DND-41 (cell line): ENCODE measurements at regions not wholly inside any gene's neighbourhood (a gene's known extent, or its start where the extent isn't known, plus 50 kb on each side); places are given as distances from the start of the nearest gene placed in this dataset.

Experiments
- ATAC-seq: fragments of 200-7000 bp; cut with Tn5 transposase; 3 replicates; pipeline ENCODE4 v1.9.1; 2021; ENCODE audit warnings: low read depth; ENCODE audit not compliant: insufficient read depth
- DNase-seq: peaks from one replicate; pipeline ENCODE4 v3.0.0-alpha.2; 2020
- H2AFZ ChIP-seq: 2 replicates; pipeline ENCODE4 v1.6.0; 2012; ENCODE audit warnings: low read depth, low read length
- H3K27ac ChIP-seq: 2 replicates; pipeline ENCODE4 v1.5.1; 2012; ENCODE audit warnings: low read length, inconsistent platforms
- H3K27me3 ChIP-seq: fragments of 200-600 bp; sonication (generic); 2 replicates; pipeline ENCODE4 v1.6.0; 2012; ENCODE audit warnings: low read length, mild to moderate bottlenecking, inconsistent platforms; ENCODE audit not compliant: insufficient read depth, poor library complexity
- H3K36me3 ChIP-seq: 2 replicates; pipeline ENCODE4 v1.5.1; 2012; ENCODE audit warnings: low read length, inconsistent platforms; ENCODE audit not compliant: insufficient read depth
- H3K4me1 ChIP-seq: 2 replicates; pipeline ENCODE4 v1.5.1; 2012; ENCODE audit warnings: mild to moderate bottlenecking, low read length; ENCODE audit not compliant: insufficient read depth
- H3K4me2 ChIP-seq: 2 replicates; pipeline ENCODE4 v1.6.0; 2012; ENCODE audit warnings: mild to moderate bottlenecking, moderate library complexity, low read length, inconsistent platforms; ENCODE audit not compliant: insufficient read depth
- H3K4me3 ChIP-seq, 2 experiments: fragments of 200-600 bp in 1 of 2; shearing (Covaris generic) in 1 of 2; 2 replicates each; pipeline ENCODE4 v1.5.1; 2012 to 2016; ENCODE audit warnings: inconsistent platforms in 2 of 2, low read length in 2 of 2, mild to moderate bottlenecking in 2 of 2, low read depth in 1 of 2, moderate library complexity in 1 of 2
- H3K79me2 ChIP-seq: 2 replicates; pipeline ENCODE4 v1.6.0; 2012; ENCODE audit warnings: low read length, inconsistent platforms; ENCODE audit not compliant: insufficient read depth
- H3K9ac ChIP-seq: 2 replicates; pipeline ENCODE4 v1.6.0; 2012; ENCODE audit warnings: low read depth, mild to moderate bottlenecking, inconsistent platforms, low read length, moderate library complexity
- H3K9me3 ChIP-seq: 2 replicates; pipeline ENCODE4 v1.5.1; 2012; ENCODE audit warnings: low read length, moderate library complexity, mild to moderate bottlenecking, inconsistent platforms; ENCODE audit not compliant: insufficient read depth, severe bottlenecking
- H4K20me1 ChIP-seq: 2 replicates; pipeline ENCODE4 v1.6.0; 2012; ENCODE audit warnings: low read length; ENCODE audit not compliant: insufficient read depth
- CTCF ChIP-seq: IDR thresholded peaks from 2 replicates; pipeline ENCODE4 v1.5.1; 2012; ENCODE audit warnings: borderline replicate concordance, low read length, moderate library complexity, mild to moderate bottlenecking; ENCODE audit not compliant: poor library complexity, severe bottlenecking; ENCODE audit errors: extremely low read depth
- EZH2 ChIP-seq: IDR thresholded peaks from 3 replicates; pipeline ENCODE4 v1.6.1; 2012; ENCODE audit warnings: borderline replicate concordance, low read depth, mild to moderate bottlenecking, moderate library complexity, low read length, inconsistent platforms; ENCODE audit not compliant: severe bottlenecking

- Histone ChIP-seq H3K27me3 (no peaks in the 10 kb centered on the region), H2AFZ (peak overlapping the region; percentile 61), H3K79me2 (no peaks in the 10 kb centered on the region), H3K4me3 (peak overlapping the region in 1 of 2 experiments; percentile 50; a peak in 2 of 4 replicates), H3K36me3 (no peaks in the 10 kb centered on the region), H3K27ac (peak overlapping the region; percentile 99), H4K20me1 (no peaks in the 10 kb centered on the region), H3K4me1 (peaks cover 55% of the 10 kb centered on the region), H3K4me2 (peak overlapping the region; percentile 71), H3K9me3 (no peaks in the 10 kb centered on the region), H3K9ac (peak overlapping the region; percentile 60)
- TF ChIP-seq CTCF = peak; percentile 13
- TF ChIP-seq EZH2 = no peak
- ATAC-seq = peak; percentile 3; the same call in 1 of the 3 replicates
- DNase-seq = no peak
Observed at GRCh38 chr20:4083098-4083865, 65.3 kb upstream of the SMOX start.

- Histone ChIP-seq H3K4me2 (peak overlapping the region; percentile 71), H3K27me3 (no peaks in the 10 kb centered on the region), H3K9me3 (no peaks in the 10 kb centered on the region), H3K36me3 (no peaks in the 10 kb centered on the region), H2AFZ (peak overlapping the region; percentile 70), H3K4me1 (peaks cover 56% of the 10 kb centered on the region), H3K79me2 (no peaks in the 10 kb centered on the region), H3K4me3 (peak overlapping the region in 1 of 2 experiments; percentile 48; a peak in 2 of 4 replicates), H3K27ac (peak overlapping the region; percentile 99), H4K20me1 (no peaks in the 10 kb centered on the region), H3K9ac (peak overlapping the region; percentile 56)
- peak; percentile 87 for DNase-seq
- ATAC-seq = peak; percentile 79
- TF ChIP-seq CTCF = no peak
- TF ChIP-seq EZH2 = no peak
Observed at GRCh38 chr20:4082406-4083097, 66.1 kb upstream of the SMOX start.

DNA sequence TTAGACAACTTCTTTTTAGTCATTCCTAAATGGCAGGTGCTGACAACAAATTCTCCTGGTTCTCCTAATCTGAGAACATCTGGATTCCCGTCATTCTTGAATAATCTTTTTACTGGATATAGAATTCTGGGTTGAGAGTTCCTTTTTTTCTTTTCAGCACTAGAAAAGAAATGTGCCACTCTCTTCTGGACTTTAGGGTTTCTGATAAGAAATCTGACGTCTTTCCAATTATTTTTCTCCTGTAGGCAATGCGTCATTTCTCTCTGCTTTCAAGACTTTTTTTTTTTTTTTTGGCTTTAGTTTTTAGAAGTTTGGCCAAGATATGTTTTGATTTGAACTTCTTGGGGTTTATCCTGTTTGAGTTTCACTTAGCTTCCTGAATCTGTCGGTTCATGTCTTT, 66.1 kb upstream of the RNF24 start:
- ATAC-seq = no peak
- H3K27me3 ChIP-seq = no peaks in the 10 kb centered on the region
- no peak overlapping the region for H3K4me2 ChIP-seq
- no peaks in the 10 kb centered on the region for H3K9me3 ChIP-seq
- no peaks in the 10 kb centered on the region for H3K79me2 ChIP-seq
- H3K27ac ChIP-seq = peak overlapping the region; percentile 99
- H4K20me1 ChIP-seq = no peaks in the 10 kb centered on the region
- no peaks in the 10 kb centered on the region for H3K36me3 ChIP-seq
- H2AFZ ChIP-seq = 0 out of 2 replicates have a peak overlapping the region, but pooled peaks have one; percentile 70
- TF ChIP-seq CTCF (no peak), EZH2 (no peak)
- H3K4me1 ChIP-seq = peaks cover 56% of the 10 kb centered on the region
- H3K9ac ChIP-seq = peak overlapping the region; percentile 56; the same call in 1 of the 2 replicates
- H3K4me3 ChIP-seq = no peak overlapping the region
- no peak for DNase-seq
